Liver (tissue), 8 donors: ENCODE measurements at regions not wholly inside any gene's neighbourhood (a gene's known extent, or its start where the extent isn't known, plus 50 kb on each side); places are given as distances from the start of the nearest gene placed in this dataset.

Experiments
- DNase-seq: peaks from one replicate; pipeline ENCODE4 v3.0.0-alpha.2; 2017; ENCODE audit warnings: low spot score
- H3K27ac ChIP-seq, 2 donors: one replicate each; pipeline ENCODE4 v1.7.0; 2013; ENCODE audit warnings: inconsistent platforms in 2 of 2, low read length in 2 of 2, control low read depth in 1 of 2, low read depth in 1 of 2, mild to moderate bottlenecking in 1 of 2
- H3K27me3 ChIP-seq, 4 donors: one replicate each; pipeline versions ENCODE4 v1.6.1 to v1.7.0; 2013; ENCODE audit warnings: low read length in 3 of 4, inconsistent platforms in 1 of 4, mild to moderate bottlenecking in 1 of 4, moderate library complexity in 1 of 4; ENCODE audit not compliant: control insufficient read depth in 4 of 4, insufficient read depth in 4 of 4
- H3K36me3 ChIP-seq, 4 donors: one replicate each; pipeline versions ENCODE4 v1.6.1 to v1.7.0; 2013; ENCODE audit warnings: low read length in 3 of 4, mild to moderate bottlenecking in 3 of 4, low read depth in 1 of 4, moderate library complexity in 1 of 4; ENCODE audit not compliant: control insufficient read depth in 4 of 4, insufficient read depth in 3 of 4
- H3K4me1 ChIP-seq, 4 donors: one replicate each; pipeline versions ENCODE4 v1.6.1 to v1.7.0; 2013; ENCODE audit warnings: low read length in 3 of 4, mild to moderate bottlenecking in 3 of 4, moderate library complexity in 1 of 4; ENCODE audit not compliant: control insufficient read depth in 4 of 4, insufficient read depth in 4 of 4
- H3K4me3 ChIP-seq, 3 donors: one replicate each; pipeline versions ENCODE4 v1.6.1 to v1.7.0; 2013; ENCODE audit warnings: low read length in 3 of 3, control low read depth in 1 of 3, low read depth in 1 of 3, mild to moderate bottlenecking in 1 of 3
- H3K9ac ChIP-seq, 2 donors: one replicate each; pipeline ENCODE4 v1.7.0; 2013; ENCODE audit warnings: low read length in 2 of 2, mild to moderate bottlenecking in 2 of 2, moderate library complexity in 2 of 2, control low read depth in 1 of 2, low read depth in 1 of 2
- H3K9me3 ChIP-seq, 4 donors: one replicate each; pipeline versions ENCODE4 v1.6.1 to v1.7.0; 2013; ENCODE audit warnings: low read length in 3 of 4; ENCODE audit not compliant: control insufficient read depth in 4 of 4
- EGR1 ChIP-seq, 2 donors: IDR thresholded peaks; 2 replicates each; pipeline ENCODE4 v1.6.1; 2016 to 2018; ENCODE audit warnings: antibody characterized with exemption in 2 of 2, low read depth in 2 of 2
- FOXA1 ChIP-seq: IDR thresholded peaks from 2 replicates; pipeline ENCODE4 v1.6.1; 2016; ENCODE audit warnings: antibody characterized with exemption
- FOXA2 ChIP-seq: IDR thresholded peaks from 2 replicates; pipeline ENCODE4 v1.6.1; 2016; ENCODE audit warnings: antibody characterized with exemption
- GABPA ChIP-seq, 2 donors: IDR thresholded peaks in 1 of 2; conservative IDR thresholded peaks in 1 of 2; 2 replicates each; pipeline ENCODE4 v1.6.1; 2016; ENCODE audit warnings: antibody characterized with exemption in 2 of 2, mild to moderate bottlenecking in 1 of 2, moderate library complexity in 1 of 2
- HNF4A ChIP-seq, 2 donors: conservative IDR thresholded peaks; 2 replicates each; pipeline ENCODE4 v1.6.1; 2016; ENCODE audit warnings: antibody characterized with exemption in 2 of 2, mild to moderate bottlenecking in 2 of 2
- HNF4G ChIP-seq: IDR thresholded peaks from 2 replicates; pipeline ENCODE4 v1.6.1; 2016; ENCODE audit warnings: antibody characterized with exemption
- JUND ChIP-seq, 2 donors: IDR thresholded peaks; 2 replicates each; pipeline ENCODE4 v1.6.1; 2016; ENCODE audit warnings: antibody characterized with exemption in 2 of 2
- NR2F2 ChIP-seq: IDR thresholded peaks from 2 replicates; pipeline ENCODE4 v1.6.1; 2016; ENCODE audit warnings: antibody characterized with exemption
- RAD21 ChIP-seq, 2 donors: IDR thresholded peaks; 2 replicates each; pipeline ENCODE4 v1.6.1; 2016; ENCODE audit warnings: antibody characterized with exemption in 2 of 2, mild to moderate bottlenecking in 2 of 2
- RXRA ChIP-seq, 2 donors: IDR thresholded peaks; 2 replicates each; pipeline ENCODE4 v1.6.1; 2017 to 2018; ENCODE audit warnings: antibody characterized with exemption in 2 of 2, mild to moderate bottlenecking in 1 of 2
- SP1 ChIP-seq: IDR thresholded peaks from 2 replicates; pipeline ENCODE4 v1.6.1; 2018; ENCODE audit warnings: antibody characterized with exemption, mild to moderate bottlenecking
- TAF1 ChIP-seq: conservative IDR thresholded peaks from 2 replicates; pipeline ENCODE4 v1.6.1; 2016; ENCODE audit warnings: antibody characterized with exemption, mild to moderate bottlenecking
- YY1 ChIP-seq: IDR thresholded peaks from 2 replicates; pipeline ENCODE4 v1.6.1; 2016; ENCODE audit warnings: antibody characterized with exemption, mild to moderate bottlenecking
- WGBS: extraction: QIAGEN DNeasy Blood & Tissue Kit; methylation state at CpG from one replicate; pipeline ENCODE4 v1.1.7; 2013; 5-methylcytosine and 5-hydroxymethylcytosine counted together
- TF ChIP-seq, protein P1 (sequence below): IDR thresholded peaks from 2 replicates; pipeline ENCODE4 v1.6.1; 2016; ENCODE audit warnings: antibody characterized with exemption
- TF ChIP-seq, protein P2 (sequence below): IDR thresholded peaks from 2 replicates; pipeline ENCODE4 v1.6.1; 2016; ENCODE audit warnings: antibody characterized with exemption
- TF ChIP-seq, protein P3 (sequence below): fragments of 150-350 bp; IDR thresholded peaks from 2 replicates; pipeline ENCODE4 v1.5.1; 2017; ENCODE audit warnings: improper control_type of control experiment, low read depth, low read length; ENCODE audit not compliant: missing input control
- TF ChIP-seq, protein P4 (sequence below): IDR thresholded peaks from 2 replicates; pipeline ENCODE4 v1.6.1; 2016; ENCODE audit warnings: antibody characterized with exemption, mild to moderate bottlenecking
- donor health status: healthy.
- donor health status: healthy.
- donor health status: healthy.
- donor health status: healthy.
- donor health status: healthy.

DNA sequence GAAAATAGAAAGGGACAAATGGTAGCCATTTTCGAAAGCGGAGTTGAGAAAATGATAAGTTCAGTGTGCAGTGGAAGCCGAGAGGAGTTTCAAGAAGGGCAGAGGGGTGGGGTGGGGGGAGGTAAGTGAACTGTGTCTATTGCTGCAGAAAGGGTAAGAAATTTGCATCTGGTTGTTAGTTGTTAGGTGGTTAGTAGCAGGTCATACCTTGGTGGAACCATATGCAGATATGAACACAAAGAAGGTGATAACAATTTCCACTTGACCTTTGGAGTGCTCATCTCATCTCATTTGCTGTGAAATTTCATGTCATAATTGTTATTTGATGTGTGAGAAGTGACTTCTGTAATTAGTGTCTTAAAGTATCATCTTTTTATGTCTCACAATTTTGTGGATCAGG is 288.2 kb downstream of the QKI start:
- H3K4me1 ChIP-seq = no peaks in the 10 kb centered on the region
- no peak for DNase-seq
- H3K9ac ChIP-seq = no peak overlapping the region
- H3K36me3 ChIP-seq = no peaks in the 10 kb centered on the region
- no peaks in the 10 kb centered on the region for H3K9me3 ChIP-seq
- no peak overlapping the region for H3K4me3 ChIP-seq
- no peaks in the 10 kb centered on the region for H3K27me3 ChIP-seq
- 97% methylated on average over 3 of the region's 3 CpGs for WGBS
- no peak for TF ChIP-seq RXRA (IDR thresholded peaks at IDR 0.05)
- no peak for TF ChIP-seq FOXA1
- no peak for TF ChIP-seq FOXA2
- TF ChIP-seq, protein P1, sequence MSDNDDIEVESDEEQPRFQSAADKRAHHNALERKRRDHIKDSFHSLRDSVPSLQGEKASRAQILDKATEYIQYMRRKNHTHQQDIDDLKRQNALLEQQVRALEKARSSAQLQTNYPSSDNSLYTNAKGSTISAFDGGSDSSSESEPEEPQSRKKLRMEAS = no peak
- no peak for TF ChIP-seq YY1
- no peak for TF ChIP-seq JUND (IDR thresholded peaks at IDR 0.05)
- TF ChIP-seq, protein P2, sequence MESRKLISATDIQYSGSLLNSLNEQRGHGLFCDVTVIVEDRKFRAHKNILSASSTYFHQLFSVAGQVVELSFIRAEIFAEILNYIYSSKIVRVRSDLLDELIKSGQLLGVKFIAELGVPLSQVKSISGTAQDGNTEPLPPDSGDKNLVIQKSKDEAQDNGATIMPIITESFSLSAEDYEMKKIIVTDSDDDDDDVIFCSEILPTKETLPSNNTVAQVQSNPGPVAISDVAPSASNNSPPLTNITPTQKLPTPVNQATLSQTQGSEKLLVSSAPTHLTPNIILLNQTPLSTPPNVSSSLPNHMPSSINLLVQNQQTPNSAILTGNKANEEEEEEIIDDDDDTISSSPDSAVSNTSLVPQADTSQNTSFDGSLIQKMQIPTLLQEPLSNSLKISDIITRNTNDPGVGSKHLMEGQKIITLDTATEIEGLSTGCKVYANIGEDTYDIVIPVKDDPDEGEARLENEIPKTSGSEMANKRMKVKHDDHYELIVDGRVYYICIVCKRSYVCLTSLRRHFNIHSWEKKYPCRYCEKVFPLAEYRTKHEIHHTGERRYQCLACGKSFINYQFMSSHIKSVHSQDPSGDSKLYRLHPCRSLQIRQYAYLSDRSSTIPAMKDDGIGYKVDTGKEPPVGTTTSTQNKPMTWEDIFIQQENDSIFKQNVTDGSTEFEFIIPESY = no peak
- no peak for TF ChIP-seq GABPA (IDR thresholded peaks at IDR 0.05 in 1 of 2, conservative IDR thresholded peaks at IDR 0.05 in 1 of 2)
- TF ChIP-seq HNF4G = no peak
- no peak for TF ChIP-seq SP1
- TF ChIP-seq, protein P3, sequence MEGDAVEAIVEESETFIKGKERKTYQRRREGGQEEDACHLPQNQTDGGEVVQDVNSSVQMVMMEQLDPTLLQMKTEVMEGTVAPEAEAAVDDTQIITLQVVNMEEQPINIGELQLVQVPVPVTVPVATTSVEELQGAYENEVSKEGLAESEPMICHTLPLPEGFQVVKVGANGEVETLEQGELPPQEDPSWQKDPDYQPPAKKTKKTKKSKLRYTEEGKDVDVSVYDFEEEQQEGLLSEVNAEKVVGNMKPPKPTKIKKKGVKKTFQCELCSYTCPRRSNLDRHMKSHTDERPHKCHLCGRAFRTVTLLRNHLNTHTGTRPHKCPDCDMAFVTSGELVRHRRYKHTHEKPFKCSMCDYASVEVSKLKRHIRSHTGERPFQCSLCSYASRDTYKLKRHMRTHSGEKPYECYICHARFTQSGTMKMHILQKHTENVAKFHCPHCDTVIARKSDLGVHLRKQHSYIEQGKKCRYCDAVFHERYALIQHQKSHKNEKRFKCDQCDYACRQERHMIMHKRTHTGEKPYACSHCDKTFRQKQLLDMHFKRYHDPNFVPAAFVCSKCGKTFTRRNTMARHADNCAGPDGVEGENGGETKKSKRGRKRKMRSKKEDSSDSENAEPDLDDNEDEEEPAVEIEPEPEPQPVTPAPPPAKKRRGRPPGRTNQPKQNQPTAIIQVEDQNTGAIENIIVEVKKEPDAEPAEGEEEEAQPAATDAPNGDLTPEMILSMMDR = no peak
- TF ChIP-seq, protein P4, sequence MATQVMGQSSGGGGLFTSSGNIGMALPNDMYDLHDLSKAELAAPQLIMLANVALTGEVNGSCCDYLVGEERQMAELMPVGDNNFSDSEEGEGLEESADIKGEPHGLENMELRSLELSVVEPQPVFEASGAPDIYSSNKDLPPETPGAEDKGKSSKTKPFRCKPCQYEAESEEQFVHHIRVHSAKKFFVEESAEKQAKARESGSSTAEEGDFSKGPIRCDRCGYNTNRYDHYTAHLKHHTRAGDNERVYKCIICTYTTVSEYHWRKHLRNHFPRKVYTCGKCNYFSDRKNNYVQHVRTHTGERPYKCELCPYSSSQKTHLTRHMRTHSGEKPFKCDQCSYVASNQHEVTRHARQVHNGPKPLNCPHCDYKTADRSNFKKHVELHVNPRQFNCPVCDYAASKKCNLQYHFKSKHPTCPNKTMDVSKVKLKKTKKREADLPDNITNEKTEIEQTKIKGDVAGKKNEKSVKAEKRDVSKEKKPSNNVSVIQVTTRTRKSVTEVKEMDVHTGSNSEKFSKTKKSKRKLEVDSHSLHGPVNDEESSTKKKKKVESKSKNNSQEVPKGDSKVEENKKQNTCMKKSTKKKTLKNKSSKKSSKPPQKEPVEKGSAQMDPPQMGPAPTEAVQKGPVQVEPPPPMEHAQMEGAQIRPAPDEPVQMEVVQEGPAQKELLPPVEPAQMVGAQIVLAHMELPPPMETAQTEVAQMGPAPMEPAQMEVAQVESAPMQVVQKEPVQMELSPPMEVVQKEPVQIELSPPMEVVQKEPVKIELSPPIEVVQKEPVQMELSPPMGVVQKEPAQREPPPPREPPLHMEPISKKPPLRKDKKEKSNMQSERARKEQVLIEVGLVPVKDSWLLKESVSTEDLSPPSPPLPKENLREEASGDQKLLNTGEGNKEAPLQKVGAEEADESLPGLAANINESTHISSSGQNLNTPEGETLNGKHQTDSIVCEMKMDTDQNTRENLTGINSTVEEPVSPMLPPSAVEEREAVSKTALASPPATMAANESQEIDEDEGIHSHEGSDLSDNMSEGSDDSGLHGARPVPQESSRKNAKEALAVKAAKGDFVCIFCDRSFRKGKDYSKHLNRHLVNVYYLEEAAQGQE = no peak
- TF ChIP-seq NR2F2 = no peak
- no peak for TF ChIP-seq TAF1
- TF ChIP-seq RAD21 (IDR thresholded peaks at IDR 0.05) = no peak
- no peak for TF ChIP-seq HNF4A (conservative IDR thresholded peaks at IDR 0.05)
- TF ChIP-seq EGR1 (IDR thresholded peaks at IDR 0.05; ENCODE audit: low read depth in 2 of 2) = no peak
- no peak overlapping the region for H3K27ac ChIP-seq

DNA sequence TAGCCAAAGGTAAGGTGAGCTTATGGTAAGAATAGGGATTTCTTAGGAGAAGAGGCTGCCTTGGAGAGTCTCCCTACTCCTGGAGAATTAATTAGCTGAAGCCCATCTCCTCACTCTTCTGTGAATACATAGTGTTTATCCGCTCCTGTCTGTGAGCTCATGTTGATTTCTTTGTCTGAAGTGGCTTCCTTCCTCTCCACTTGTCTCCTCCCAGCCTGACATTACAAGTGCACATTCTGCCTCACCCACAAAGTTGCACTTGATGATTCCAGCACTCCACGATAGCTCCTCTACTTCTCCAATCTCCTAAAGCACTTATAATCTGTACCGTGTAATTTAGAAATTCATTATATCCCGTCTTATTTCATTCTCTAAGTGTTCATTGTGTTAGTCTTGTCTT is 287.2 kb downstream of the QKI start:
- Histone ChIP-seq H3K9ac (no peak overlapping the region), H3K36me3 (no peaks in the 10 kb centered on the region), H3K27ac (no peak overlapping the region), H3K4me3 (no peak overlapping the region), H3K9me3 (no peaks in the 10 kb centered on the region), H3K4me1 (no peaks in the 10 kb centered on the region), H3K27me3 (no peaks in the 10 kb centered on the region)
- TF ChIP-seq GABPA (IDR thresholded peaks at IDR 0.05 in 1 of 2, conservative IDR thresholded peaks at IDR 0.05 in 1 of 2) = no peak
- no peak for TF ChIP-seq TAF1
- no peak for TF ChIP-seq FOXA1
- TF ChIP-seq, protein P1 = no peak
- no peak for TF ChIP-seq JUND (IDR thresholded peaks at IDR 0.05)
- no peak for TF ChIP-seq HNF4G
- TF ChIP-seq RXRA (IDR thresholded peaks at IDR 0.05) = no peak
- no peak for TF ChIP-seq FOXA2
- TF ChIP-seq, protein P4 = no peak
- TF ChIP-seq, protein P2 = no peak
- DNase-seq = no peak
- WGBS = 85% methylated on average over 4 of the region's 4 CpGs
